BE2C (cell line): ENCODE measurements at regions not wholly inside any gene's neighbourhood (a gene's known extent, or its start where the extent isn't known, plus 50 kb on each side); places are given as distances from the start of the nearest gene placed in this dataset.

Experiments
- DNase-seq: peaks from one replicate; pipeline ENCODE4 v3.0.0-alpha.2; 2020
- H3K27me3 ChIP-seq: fragments of 250-450 bp; sonication (Bioruptor Pico); 2 replicates; pipeline ENCODE4 v1.5.1; 2020; ENCODE audit warnings: mild to moderate bottlenecking
- H3K36me3 ChIP-seq: fragments of 250-450 bp; sonication (Bioruptor Pico); 2 replicates; pipeline ENCODE4 v1.5.1; 2020; ENCODE audit warnings: mild to moderate bottlenecking
- H3K4me1 ChIP-seq: fragments of 250-450 bp; sonication (Bioruptor Pico); 2 replicates; pipeline ENCODE4 v1.5.1; 2020
- H3K4me3 ChIP-seq: 2 replicates; pipeline ENCODE4 v1.5.1; 2011; ENCODE audit warnings: low read depth, low read length
- H3K9me3 ChIP-seq: fragments of 250-450 bp; sonication (Bioruptor Pico); 2 replicates; pipeline ENCODE4 v1.5.1; 2020
- TF ChIP-seq, protein P1 (sequence below): IDR thresholded peaks from 2 replicates; pipeline ENCODE4 v1.5.1; 2012; ENCODE audit warnings: mild to moderate bottlenecking, low read depth, low read length

GRCh38 chr20:48080583-48080982 is 295.3 kb upstream of the SULF2 start:
- no peak overlapping the region for H3K4me3 ChIP-seq
- no peak for DNase-seq
- H3K36me3 ChIP-seq = no peaks in the 10 kb centered on the region
- TF ChIP-seq, protein P1, sequence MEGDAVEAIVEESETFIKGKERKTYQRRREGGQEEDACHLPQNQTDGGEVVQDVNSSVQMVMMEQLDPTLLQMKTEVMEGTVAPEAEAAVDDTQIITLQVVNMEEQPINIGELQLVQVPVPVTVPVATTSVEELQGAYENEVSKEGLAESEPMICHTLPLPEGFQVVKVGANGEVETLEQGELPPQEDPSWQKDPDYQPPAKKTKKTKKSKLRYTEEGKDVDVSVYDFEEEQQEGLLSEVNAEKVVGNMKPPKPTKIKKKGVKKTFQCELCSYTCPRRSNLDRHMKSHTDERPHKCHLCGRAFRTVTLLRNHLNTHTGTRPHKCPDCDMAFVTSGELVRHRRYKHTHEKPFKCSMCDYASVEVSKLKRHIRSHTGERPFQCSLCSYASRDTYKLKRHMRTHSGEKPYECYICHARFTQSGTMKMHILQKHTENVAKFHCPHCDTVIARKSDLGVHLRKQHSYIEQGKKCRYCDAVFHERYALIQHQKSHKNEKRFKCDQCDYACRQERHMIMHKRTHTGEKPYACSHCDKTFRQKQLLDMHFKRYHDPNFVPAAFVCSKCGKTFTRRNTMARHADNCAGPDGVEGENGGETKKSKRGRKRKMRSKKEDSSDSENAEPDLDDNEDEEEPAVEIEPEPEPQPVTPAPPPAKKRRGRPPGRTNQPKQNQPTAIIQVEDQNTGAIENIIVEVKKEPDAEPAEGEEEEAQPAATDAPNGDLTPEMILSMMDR = no peak
- peaks cover 13% of the 10 kb centered on the region for H3K4me1 ChIP-seq
- no peaks in the 10 kb centered on the region; the same call in 1 of the 2 replicates for H3K9me3 ChIP-seq
- peaks cover 17% of the 10 kb centered on the region for H3K27me3 ChIP-seq

- Histone ChIP-seq H3K9me3 (no peaks in the 10 kb centered on the region; the same call in 1 of the 2 replicates), H3K4me3 (no peak overlapping the region), H3K36me3 (no peaks in the 10 kb centered on the region), H3K27me3 (peaks cover 17% of the 10 kb centered on the region), H3K4me1 (peaks cover 22% of the 10 kb centered on the region)
- TF ChIP-seq, protein P1 = no peak
- no peak for DNase-seq
These were observed 293.7 kb upstream of the SULF2 start for GRCh38 chr20:48079028-48079427.

GRCh38 chr20:48076747-48077146 is 291.5 kb upstream of the SULF2 start:
- no peak for DNase-seq
- H3K4me3 ChIP-seq = no peak overlapping the region
- no peaks in the 10 kb centered on the region; the same call in 1 of the 2 replicates for H3K9me3 ChIP-seq
- no peaks in the 10 kb centered on the region for H3K36me3 ChIP-seq
- peaks cover 17% of the 10 kb centered on the region for H3K27me3 ChIP-seq
- TF ChIP-seq, protein P1 = no peak
- H3K4me1 ChIP-seq = peaks cover 22% of the 10 kb centered on the region

DNA sequence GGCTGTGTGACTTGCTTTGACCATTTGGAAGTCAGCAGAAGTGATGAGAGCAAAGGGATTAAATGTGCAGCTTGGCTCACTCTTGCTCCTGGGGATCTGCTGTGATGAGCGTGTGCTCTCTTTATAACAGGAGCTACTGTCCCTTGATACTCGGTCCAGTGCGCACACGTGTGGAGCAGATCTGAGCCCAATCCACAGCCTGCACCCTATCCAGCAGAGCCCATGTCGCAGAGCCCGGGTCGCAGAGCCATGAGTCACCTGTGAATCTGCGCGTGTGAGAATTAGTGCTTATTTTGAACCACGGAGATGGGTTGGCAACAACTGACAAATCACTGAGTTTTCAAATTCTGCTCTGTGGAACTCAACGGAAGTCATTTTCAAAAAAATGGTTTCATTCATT is 291.0 kb upstream of the SULF2 start:
- H3K4me3 ChIP-seq = peak overlapping the region; percentile 10; the same call in 1 of the 2 replicates
- TF ChIP-seq, protein P1 = no peak
- H3K36me3 ChIP-seq = no peaks in the 10 kb centered on the region
- DNase-seq = peak; percentile 40
- no peaks in the 10 kb centered on the region; the same call in 1 of the 2 replicates for H3K9me3 ChIP-seq
- H3K4me1 ChIP-seq = peaks cover 22% of the 10 kb centered on the region
- H3K27me3 ChIP-seq = peaks cover 17% of the 10 kb centered on the region

GRCh38 chr20:48075591-48076174 is 290.4 kb upstream of the SULF2 start:
- DNase-seq = peak; percentile 80
- Histone ChIP-seq H3K27me3 (peaks cover 17% of the 10 kb centered on the region), H3K4me1 (peaks cover 22% of the 10 kb centered on the region), H3K4me3 (0 out of 2 replicates have a peak overlapping the region, but pooled peaks have one; percentile 10), H3K9me3 (no peaks in the 10 kb centered on the region; the same call in 1 of the 2 replicates), H3K36me3 (no peaks in the 10 kb centered on the region)
- TF ChIP-seq, protein P1 = 0 out of 2 replicates have a peak, but pooled peaks have one; percentile 14

- no peak overlapping the region for H3K4me3 ChIP-seq
- no peak for DNase-seq
- H3K4me1 ChIP-seq = peaks cover 13% of the 10 kb centered on the region
- no peaks in the 10 kb centered on the region for H3K9me3 ChIP-seq
- no peaks in the 10 kb centered on the region for H3K27me3 ChIP-seq
- no peaks in the 10 kb centered on the region for H3K36me3 ChIP-seq
- TF ChIP-seq, protein P1 = no peak
These were observed 285.8 kb upstream of the SULF2 start for GRCh38 chr20:48070991-48071652.
